CD4-positive, CD25-positive, alpha-beta regulatory T cell (primary cell): ENCODE measurements at regions not wholly inside any gene's neighbourhood (a gene's known extent, or its start where the extent isn't known, plus 50 kb on each side); places are given as distances from the start of the nearest gene placed in this dataset.
"Not testable (repeated sequence)": the region's sequence is repeated elsewhere in the genome, so short reads cannot be mapped to it uniquely, and the experiment has no call there.

Experiments
- ATAC-seq, 2 donors: fragments of 150-1000 bp; cut with Tn5 transposase; one replicate each; pipeline ENCODE4 v1.10.0; 2021; ENCODE audit warnings: low read depth in 2 of 2, moderate number of reproducible peaks in 2 of 2, moderate library complexity in 1 of 2
- DNase-seq, 3 donors: peaks; one replicate each; pipeline versions ENCODE4 v3.0.0 to v3.0.0-alpha.2; 2012 to 2022; ENCODE audit warnings: mixed read lengths in 1 of 3
- H3K27ac ChIP-seq: one replicate; pipeline ENCODE4 v1.7.0; 2013; ENCODE audit warnings: mild to moderate bottlenecking, low read length; ENCODE audit not compliant: insufficient read depth, poor library complexity, severe bottlenecking
- H3K27me3 ChIP-seq: one replicate; pipeline ENCODE4 v1.7.0; 2013; ENCODE audit warnings: low read length; ENCODE audit not compliant: control insufficient read depth, insufficient read depth
- H3K36me3 ChIP-seq: one replicate; pipeline ENCODE4 v1.7.0; 2013; ENCODE audit warnings: mild to moderate bottlenecking, low read length, moderate library complexity; ENCODE audit not compliant: control insufficient read depth, insufficient read depth
- H3K4me1 ChIP-seq: 2 replicates; pipeline ENCODE4 v1.7.0; 2013; ENCODE audit warnings: mild to moderate bottlenecking, low read length; ENCODE audit not compliant: insufficient read depth, control insufficient read depth, poor library complexity, severe bottlenecking
- H3K4me3 ChIP-seq: one replicate; pipeline ENCODE4 v1.7.0; 2013; ENCODE audit warnings: low read depth, mild to moderate bottlenecking, low read length, moderate library complexity
- H3K9me3 ChIP-seq, 2 experiments: 1 replicate in 1 of 2; 2 replicates in 1 of 2; pipeline ENCODE4 v1.7.0; 2013; ENCODE audit warnings: low read length in 2 of 2, mild to moderate bottlenecking in 1 of 2, moderate library complexity in 1 of 2; ENCODE audit not compliant: control insufficient read depth in 2 of 2
- H3K27ac Mint-ChIP-seq, 3 donors: one replicate each; pipeline ENCODE4 v1.8.0; 2020 to 2022; ENCODE audit warnings: mild to moderate bottlenecking in 3 of 3, mixed read lengths in 3 of 3, moderate library complexity in 2 of 3
- H3K27me3 Mint-ChIP-seq: one replicate; pipeline ENCODE4 v1.8.0; 2022; ENCODE audit warnings: mild to moderate bottlenecking, mixed read lengths
- H3K36me3 Mint-ChIP-seq: one replicate; pipeline ENCODE4 v1.8.0; 2020; ENCODE audit warnings: mixed read lengths
- H3K4me1 Mint-ChIP-seq, 4 donors: one replicate each; pipeline ENCODE4 v1.8.0; 2020 to 2022; ENCODE audit warnings: mixed read lengths in 4 of 4, mild to moderate bottlenecking in 1 of 4
- H3K4me3 Mint-ChIP-seq, 4 donors: one replicate each; pipeline ENCODE4 v1.8.0; 2020 to 2022; ENCODE audit warnings: mild to moderate bottlenecking in 4 of 4, mixed read lengths in 4 of 4, moderate library complexity in 3 of 4
- H3K9me3 Mint-ChIP-seq, 7 donors: one replicate each; pipeline ENCODE4 v1.8.0; 2020 to 2022; ENCODE audit warnings: mixed read lengths in 7 of 7, mild to moderate bottlenecking in 3 of 7, moderate library complexity in 2 of 7

DNA sequence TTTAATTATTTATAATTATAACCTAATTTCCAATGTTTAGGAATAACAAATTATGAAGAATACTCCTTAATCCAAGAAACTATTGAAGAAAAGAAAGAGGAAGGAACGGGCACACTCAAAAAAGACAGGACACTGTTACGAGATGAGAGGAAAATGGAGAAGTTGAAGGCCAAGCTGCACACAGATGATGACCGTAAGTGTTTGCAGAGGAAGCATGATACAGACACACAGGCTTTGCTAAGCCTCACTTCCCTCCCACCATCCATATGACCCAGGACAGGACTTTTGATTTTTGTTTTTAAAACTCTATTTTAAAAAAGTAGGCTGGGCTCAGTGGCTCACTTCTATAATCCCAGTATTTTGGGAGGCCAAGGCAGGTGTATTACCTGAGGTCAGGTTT lies 389.4 kb upstream of the TPM1 start:
- peaks cover 2% of the 10 kb centered on the region for H3K27me3 ChIP-seq
- no peak for ATAC-seq
- peaks cover 0 to 4% (median 0%) of the 10 kb centered on the region in 7 donors for H3K9me3 Mint-ChIP-seq
- H3K4me3 Mint-ChIP-seq: no peak overlapping the region
- H3K27ac ChIP-seq: no peak overlapping the region
- H3K9me3 ChIP-seq: peaks cover 0 to 4% of the 10 kb centered on the region in 2 experiments
- no peaks in the 10 kb centered on the region for H3K4me1 ChIP-seq
- H3K4me1 Mint-ChIP-seq: no peaks in the 10 kb centered on the region
- no peaks in the 10 kb centered on the region for H3K36me3 Mint-ChIP-seq
- no peak for DNase-seq
- no peaks in the 10 kb centered on the region for H3K27me3 Mint-ChIP-seq
- no peak overlapping the region for H3K4me3 ChIP-seq
- H3K27ac Mint-ChIP-seq: no peak overlapping the region
- no peaks in the 10 kb centered on the region for H3K36me3 ChIP-seq

DNA sequence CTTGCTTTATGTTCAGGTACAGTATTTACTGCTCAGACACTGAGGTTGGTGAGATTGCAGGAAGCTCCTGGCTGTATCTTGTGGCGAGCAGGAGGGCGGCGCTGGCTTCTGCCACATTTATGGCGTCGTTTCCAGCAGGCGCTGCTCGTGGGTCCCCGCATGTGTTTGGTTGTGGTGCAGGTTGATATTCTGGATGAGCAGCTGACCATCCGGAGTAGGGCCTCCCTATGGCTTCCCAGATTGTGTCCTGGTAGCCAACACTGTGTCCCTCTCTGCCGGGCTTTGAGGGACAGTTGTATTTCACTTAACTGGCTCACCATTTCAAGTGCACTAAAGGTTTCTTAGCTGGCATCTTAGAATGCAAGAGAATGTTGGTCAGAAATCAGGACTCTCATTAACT lies 386.5 kb upstream of the TPM1 start:
- no peak overlapping the region for H3K4me3 ChIP-seq
- no peaks in the 10 kb centered on the region for H3K4me1 Mint-ChIP-seq
- no peak overlapping the region for H3K4me3 Mint-ChIP-seq
- no peaks in the 10 kb centered on the region for H3K36me3 Mint-ChIP-seq
- H3K9me3 ChIP-seq: peaks cover 0 to 4% of the 10 kb centered on the region in 2 experiments
- no peak for ATAC-seq
- DNase-seq: no peak
- H3K9me3 Mint-ChIP-seq: peaks cover 0 to 4% (median 0%) of the 10 kb centered on the region in 7 donors
- peaks cover 5% of the 10 kb centered on the region for H3K27me3 ChIP-seq
- H3K27ac Mint-ChIP-seq: no peak overlapping the region
- H3K36me3 ChIP-seq: no peaks in the 10 kb centered on the region
- H3K4me1 ChIP-seq: no peaks in the 10 kb centered on the region
- H3K27me3 Mint-ChIP-seq: peaks cover 8% of the 10 kb centered on the region
- H3K27ac ChIP-seq: no peak overlapping the region

DNA sequence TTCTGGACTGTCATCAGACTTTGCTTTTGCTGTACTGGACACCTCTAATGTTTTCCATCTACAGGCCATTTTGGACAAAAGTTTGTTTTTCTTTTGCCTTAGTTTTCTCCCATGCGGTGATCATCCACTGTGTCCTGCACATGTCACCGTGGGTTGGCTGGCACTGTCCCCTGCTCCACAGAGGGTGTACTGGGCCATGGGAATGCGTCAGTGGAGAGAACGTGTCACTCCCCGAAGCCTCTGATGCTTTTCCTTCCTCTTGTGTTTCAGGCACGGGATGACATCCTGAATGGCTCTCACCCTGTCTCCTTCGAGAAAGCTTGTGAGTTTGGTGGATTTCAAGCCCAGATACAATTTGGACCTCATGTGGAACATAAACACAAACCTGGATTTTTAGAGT lies 385.0 kb upstream of the TPM1 start:
- ATAC-seq, H3K4me1 Mint-ChIP-seq, H3K36me3 Mint-ChIP-seq, H3K27me3 ChIP-seq, H3K4me3 ChIP-seq, DNase-seq, H3K36me3 ChIP-seq, H3K4me3 Mint-ChIP-seq, H3K27ac ChIP-seq, H3K9me3 ChIP-seq, H3K9me3 Mint-ChIP-seq, H3K4me1 ChIP-seq: not testable (repeated sequence)
- peak overlapping the region in 1 of 3 donors; percentile 27 for H3K27ac Mint-ChIP-seq
- H3K27me3 Mint-ChIP-seq: peaks cover 10% of the 10 kb centered on the region

DNA sequence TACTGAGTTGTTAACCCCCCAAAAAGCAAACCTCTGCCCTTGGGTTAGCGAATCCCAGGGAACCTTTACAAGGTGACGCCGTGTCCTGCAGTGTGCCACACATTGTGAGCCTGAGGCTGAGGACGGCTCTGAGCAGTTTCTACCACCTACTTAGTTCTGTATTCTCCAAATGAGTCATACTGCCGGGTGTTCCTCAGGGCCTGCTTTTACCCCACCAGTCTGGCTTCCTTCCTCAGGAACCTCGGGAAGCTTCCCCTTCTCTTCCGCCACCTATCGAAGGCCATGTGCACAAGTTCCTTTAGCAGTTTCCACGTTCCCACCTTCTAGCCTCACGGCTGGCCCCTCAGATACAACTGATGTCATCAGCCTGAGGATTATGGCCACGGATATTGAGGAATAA lies 384.0 kb upstream of the TPM1 start:
- no peak for ATAC-seq
- H3K9me3 Mint-ChIP-seq: peaks cover 0 to 4% (median 0%) of the 10 kb centered on the region in 7 donors

DNA sequence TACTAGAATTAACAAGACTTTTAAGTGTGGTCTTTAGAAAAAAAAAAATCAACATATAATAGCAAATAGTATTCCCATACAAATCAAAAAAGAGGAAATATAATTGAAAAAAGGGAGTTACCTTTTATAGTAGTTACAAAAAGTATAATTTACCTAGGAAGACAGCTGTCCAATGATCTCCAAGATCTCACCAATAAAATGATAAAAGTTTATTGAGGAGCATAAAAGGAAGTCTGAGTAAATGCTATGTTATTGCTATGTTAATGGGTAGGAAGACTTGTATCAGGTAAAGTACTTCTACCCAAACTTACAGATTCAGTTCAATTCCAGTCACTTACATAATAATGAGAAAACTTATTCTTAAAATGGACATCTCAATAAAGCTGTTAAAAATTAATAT lies 379.0 kb upstream of the TPM1 start:
- no peak overlapping the region for H3K27ac ChIP-seq
- H3K27me3 ChIP-seq: peaks cover 4% of the 10 kb centered on the region
- Mint-ChIP-seq H3K4me3 (no peak overlapping the region), H3K4me1 (no peaks in the 10 kb centered on the region), H3K27me3 (peaks cover 10% of the 10 kb centered on the region), H3K36me3 (no peaks in the 10 kb centered on the region), H3K9me3 (no peaks in the 10 kb centered on the region), H3K27ac (no peak overlapping the region)
- H3K4me1 ChIP-seq: no peaks in the 10 kb centered on the region
- no peaks in the 10 kb centered on the region for H3K36me3 ChIP-seq
- H3K9me3 ChIP-seq: no peaks in the 10 kb centered on the region
- no peak for ATAC-seq
- no peak overlapping the region for H3K4me3 ChIP-seq
- no peak for DNase-seq

More for the DNA sequence above, 384.0 kb upstream of the TPM1 start:
- Mint-ChIP-seq H3K4me3 (no peak overlapping the region), H3K4me1 (no peaks in the 10 kb centered on the region), H3K27ac (no peak overlapping the region), H3K36me3 (no peaks in the 10 kb centered on the region), H3K27me3 (peaks cover 10% of the 10 kb centered on the region)
- H3K9me3 ChIP-seq: peaks cover 0 to 4% of the 10 kb centered on the region in 2 experiments
- H3K27me3 ChIP-seq: peaks cover 5% of the 10 kb centered on the region
- no peaks in the 10 kb centered on the region for H3K36me3 ChIP-seq
- no peak for DNase-seq
- H3K4me1 ChIP-seq: no peaks in the 10 kb centered on the region
- H3K4me3 ChIP-seq: no peak overlapping the region
- no peak overlapping the region for H3K27ac ChIP-seq

DNA sequence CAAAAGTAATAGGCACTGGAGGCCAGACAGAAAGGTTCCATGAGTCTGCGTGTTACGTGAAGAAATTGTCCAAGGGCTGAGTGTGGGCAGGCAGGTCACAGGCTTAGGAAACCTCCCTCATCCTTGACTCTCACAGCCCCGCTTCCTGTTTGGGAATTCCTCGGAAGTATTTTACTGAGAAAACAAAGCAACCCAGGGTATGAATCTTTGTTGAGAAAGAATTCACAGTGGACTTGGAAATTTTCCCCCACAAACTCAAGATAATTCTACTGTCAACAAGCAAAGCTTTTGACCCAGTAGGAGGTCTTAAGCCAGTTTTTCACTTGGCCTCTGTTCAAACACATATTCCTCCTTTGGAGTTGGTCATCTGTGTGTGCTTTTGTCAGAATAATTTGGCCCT lies 377.1 kb upstream of the TPM1 start:
- no peaks in the 10 kb centered on the region for H3K36me3 Mint-ChIP-seq
- H3K27ac ChIP-seq: no peak overlapping the region
- no peak overlapping the region for H3K4me3 Mint-ChIP-seq
- no peak for DNase-seq
- H3K4me3 ChIP-seq: no peak overlapping the region
- no peaks in the 10 kb centered on the region for H3K36me3 ChIP-seq
- no peak overlapping the region for H3K27ac Mint-ChIP-seq
- no peaks in the 10 kb centered on the region for H3K4me1 Mint-ChIP-seq
- H3K4me1 ChIP-seq: no peaks in the 10 kb centered on the region
- H3K27me3 ChIP-seq: peaks cover 2% of the 10 kb centered on the region
- no peaks in the 10 kb centered on the region for H3K9me3 ChIP-seq
- no peak for ATAC-seq
- H3K9me3 Mint-ChIP-seq: no peaks in the 10 kb centered on the region
- H3K27me3 Mint-ChIP-seq: peaks cover 20% of the 10 kb centered on the region

DNA sequence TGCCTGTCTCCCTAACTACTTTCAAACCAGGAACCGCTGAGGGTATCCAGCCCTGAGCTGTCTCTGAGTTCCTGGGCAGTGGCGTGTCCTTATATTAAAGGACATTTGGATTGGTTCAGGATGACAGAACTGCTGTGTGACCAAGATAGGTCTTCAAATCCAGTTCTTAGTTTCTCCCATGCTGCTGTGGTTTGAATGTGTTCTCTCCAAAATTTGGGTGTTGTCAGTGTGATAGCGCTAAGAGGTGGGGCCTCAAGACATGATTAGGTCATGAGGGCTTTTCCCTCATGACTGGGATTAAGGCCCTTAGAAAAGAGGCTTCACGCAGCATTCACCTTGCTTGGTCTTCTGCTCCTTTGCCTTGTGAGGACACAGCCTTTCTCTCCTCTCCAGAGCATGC lies 376.5 kb upstream of the TPM1 start:
- H3K9me3 Mint-ChIP-seq: peaks cover 0 to 2% (median 0%) of the 10 kb centered on the region in 7 donors
- H3K4me3 ChIP-seq: no peak overlapping the region
- no peak for ATAC-seq

DNA sequence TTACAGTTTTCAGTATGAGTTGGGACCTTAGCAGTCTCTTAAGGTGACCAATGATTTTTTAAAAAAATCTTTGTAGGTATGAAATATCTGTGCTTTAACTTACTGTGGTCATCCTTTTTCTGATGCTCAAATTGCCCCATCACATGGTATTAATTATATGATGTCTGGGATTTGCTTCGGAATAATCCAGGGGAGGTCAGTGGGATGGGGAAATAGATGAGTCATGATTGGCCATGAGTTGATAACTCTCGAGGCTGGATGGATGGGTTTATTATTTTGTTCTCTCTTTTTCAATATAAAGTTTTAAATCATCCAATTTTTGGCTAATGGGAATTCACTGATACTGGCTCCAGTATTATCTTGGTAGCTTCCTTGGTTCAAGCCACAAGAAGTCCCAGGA lies 370.3 kb upstream of the TPM1 start:
- H3K4me3 ChIP-seq: no peak overlapping the region
- H3K36me3 Mint-ChIP-seq: no peaks in the 10 kb centered on the region
- peaks cover 24% of the 10 kb centered on the region for H3K27me3 Mint-ChIP-seq
- no peaks in the 10 kb centered on the region for H3K4me1 ChIP-seq
- ATAC-seq (no peak), DNase-seq (no peak)
- H3K9me3 Mint-ChIP-seq: peaks cover 0 to 2% (median 0%) of the 10 kb centered on the region in 7 donors
- no peaks in the 10 kb centered on the region for H3K36me3 ChIP-seq
- peaks cover 2% of the 10 kb centered on the region for H3K27me3 ChIP-seq
- no peak overlapping the region for H3K4me3 Mint-ChIP-seq
- no peaks in the 10 kb centered on the region for H3K4me1 Mint-ChIP-seq
- H3K27ac Mint-ChIP-seq: no peak overlapping the region
- H3K9me3 ChIP-seq: no peaks in the 10 kb centered on the region
- H3K27ac ChIP-seq: no peak overlapping the region

More for the DNA sequence above, 376.5 kb upstream of the TPM1 start:
- Mint-ChIP-seq H3K27ac (no peak overlapping the region), H3K4me1 (no peaks in the 10 kb centered on the region), H3K27me3 (peaks cover 14% of the 10 kb centered on the region), H3K36me3 (no peaks in the 10 kb centered on the region), H3K4me3 (no peak overlapping the region)
- Histone ChIP-seq H3K36me3 (no peaks in the 10 kb centered on the region), H3K27ac (no peak overlapping the region), H3K27me3 (no peaks in the 10 kb centered on the region), H3K4me1 (no peaks in the 10 kb centered on the region), H3K9me3 (no peaks in the 10 kb centered on the region)
- no peak for DNase-seq
